ENCODE measurements at regions not wholly inside any gene's neighbourhood (a gene's known extent, or its start where the extent isn't known, plus 50 kb on each side); places are given as distances from the start of the nearest gene placed in this dataset.

- TF ChIP-seq POLR2A (IDR thresholded peaks at IDR 0.05; ENCODE audit: extremely low read depth, insufficient read length): no peak
- TF ChIP-seq MYC (IDR thresholded peaks at IDR 0.05; ENCODE audit: low read depth, low read length): no peak
- no peak for TF ChIP-seq CTCF (IDR thresholded peaks at IDR 0.05; ENCODE audit: low read depth, low read length)
- TF ChIP-seq MAX (IDR thresholded peaks at IDR 0.05; ENCODE audit: low read depth, low read length): no peak
- H3K4me3 ChIP-seq (ENCODE audit: low read depth, low read length): no peak overlapping the region
- no peak for DNase-seq (ENCODE audit: low read depth)
Observed at GRCh38 chr4:108520807-108521206, 99.6 kb upstream of the RPL34 start.

GRCh38 chr4:108519911-108520601 lies 100.3 kb upstream of the RPL34 start:
- no peak for TF ChIP-seq MYC (IDR thresholded peaks at IDR 0.05; ENCODE audit: low read depth, low read length)
- no peak for TF ChIP-seq CTCF (IDR thresholded peaks at IDR 0.05; ENCODE audit: low read depth, low read length)
- no peak for TF ChIP-seq MAX (IDR thresholded peaks at IDR 0.05; ENCODE audit: low read depth, low read length)
- no peak for DNase-seq (ENCODE audit: low read depth)
- no peak overlapping the region for H3K4me3 ChIP-seq (ENCODE audit: low read depth, low read length)

GRCh38 chr4:108519208-108519833 lies 101.1 kb upstream of the RPL34 start:
- no peak for TF ChIP-seq CTCF (IDR thresholded peaks at IDR 0.05; ENCODE audit: low read depth, low read length)
- TF ChIP-seq MAX (IDR thresholded peaks at IDR 0.05; ENCODE audit: low read depth, low read length): no peak
- no peak for TF ChIP-seq MYC (IDR thresholded peaks at IDR 0.05; ENCODE audit: low read depth, low read length)
- no peak for TF ChIP-seq POLR2A (IDR thresholded peaks at IDR 0.05; ENCODE audit: extremely low read depth, insufficient read length)
- H3K4me3 ChIP-seq (ENCODE audit: low read depth, low read length): no peak overlapping the region
- no peak for DNase-seq (ENCODE audit: low read depth)

GRCh38 chr4:108512615-108513505 lies 107.5 kb upstream of the RPL34 start:
- peak; percentile 3 for DNase-seq (ENCODE audit: low read depth)
- TF ChIP-seq POLR2A (IDR thresholded peaks at IDR 0.05; ENCODE audit: extremely low read depth, insufficient read length) (no peak), CTCF (IDR thresholded peaks at IDR 0.05; ENCODE audit: low read depth, low read length) (no peak), MAX (IDR thresholded peaks at IDR 0.05; ENCODE audit: low read depth, low read length) (no peak), MYC (IDR thresholded peaks at IDR 0.05; ENCODE audit: low read depth, low read length) (no peak)
- H3K4me3 ChIP-seq (ENCODE audit: low read depth, low read length): no peak overlapping the region

GRCh38 chr4:108511618-108512017 lies 108.8 kb upstream of the RPL34 start:
- no peak for DNase-seq (ENCODE audit: low read depth)
- no peak for TF ChIP-seq CTCF (IDR thresholded peaks at IDR 0.05; ENCODE audit: low read depth, low read length)
- no peak for TF ChIP-seq POLR2A (IDR thresholded peaks at IDR 0.05; ENCODE audit: extremely low read depth, insufficient read length)
- no peak for TF ChIP-seq MYC (IDR thresholded peaks at IDR 0.05; ENCODE audit: low read depth, low read length)
- TF ChIP-seq MAX (IDR thresholded peaks at IDR 0.05; ENCODE audit: low read depth, low read length): no peak
- H3K4me3 ChIP-seq (ENCODE audit: low read depth, low read length): no peak overlapping the region

Data from NB4 (cell line).